Common myeloid progenitor, CD34-positive (primary cell): ENCODE measurements at regions not wholly inside any gene's neighbourhood (a gene's known extent, or its start where the extent isn't known, plus 50 kb on each side); places are given as distances from the start of the nearest gene placed in this dataset.

ENCODE experiments used
- CTCF ChIA-PET: fragments of 350-600 bp; sonication (Branson Sonifier 250); formaldehyde crosslinking; loops from one replicate; lab custom pipeline; 2021; ENCODE audit warnings: antibody characterized with exemption; lab: Charles Lee
- POLR2A ChIA-PET: fragments of 350-600 bp; sonication (Branson Sonifier 250); formaldehyde crosslinking; loops from one replicate; lab custom pipeline; 2021; ENCODE audit warnings: antibody characterized with exemption; lab: Charles Lee
- DNase-seq, 3 donors: peaks; one replicate each; pipeline versions ENCODE4 v3.0.0 to v3.0.0-alpha.2; 2013
- H3K27ac ChIP-seq, 2 experiments: 1 replicate in 1 of 2; 2 replicates in 1 of 2; pipeline ENCODE4 v1.7.0; 2013; ENCODE audit warnings: inconsistent platforms in 2 of 2, low read length in 2 of 2, mild to moderate bottlenecking in 2 of 2, low read depth in 1 of 2, moderate library complexity in 1 of 2; ENCODE audit not compliant: severe bottlenecking in 2 of 2, insufficient read depth in 1 of 2, poor library complexity in 1 of 2
- H3K27me3 ChIP-seq, 5 experiments: replicated peaks in 2 of 5; 1 replicate in 3 of 5; 2 replicates in 2 of 5; pipeline versions ENCODE4 v1.6.1 to v1.7.0; 2013; ENCODE audit warnings: low read length in 4 of 5, mild to moderate bottlenecking in 2 of 5, moderate library complexity in 2 of 5, inconsistent platforms in 1 of 5; ENCODE audit not compliant: insufficient read depth in 5 of 5, control insufficient read depth in 4 of 5
- H3K36me3 ChIP-seq, 4 experiments: 1 replicate in 2 of 4; 2 replicates in 2 of 4; pipeline versions ENCODE4 v1.6.1 to v1.7.0; 2013; ENCODE audit warnings: low read length in 3 of 4, control low read depth in 1 of 4, mild to moderate bottlenecking in 1 of 4; ENCODE audit not compliant: control insufficient read depth in 4 of 4, insufficient read depth in 4 of 4
- H3K4me1 ChIP-seq, 4 experiments: 1 replicate in 3 of 4; 2 replicates in 1 of 4; pipeline versions ENCODE4 v1.6.1 to v1.7.1; 2013; ENCODE audit warnings: low read length in 3 of 4, mild to moderate bottlenecking in 3 of 4, control low read depth in 1 of 4, inconsistent platforms in 1 of 4, moderate library complexity in 1 of 4; ENCODE audit not compliant: control insufficient read depth in 4 of 4, insufficient read depth in 4 of 4; ENCODE audit errors: control extremely low read depth in 1 of 4
- H3K4me3 ChIP-seq, 7 experiments: 1 replicate in 4 of 7; 2 replicates in 3 of 7; pipeline versions ENCODE4 v1.5.1 to v1.7.0; 2013; ENCODE audit warnings: mild to moderate bottlenecking in 7 of 7, low read length in 6 of 7, moderate library complexity in 6 of 7, inconsistent platforms in 2 of 7, low read depth in 2 of 7, control low read depth in 1 of 7; ENCODE audit not compliant: insufficient read depth in 4 of 7, control insufficient read depth in 1 of 7; ENCODE audit errors: extremely low read depth in 1 of 7
- H3K9me3 ChIP-seq, 5 experiments: 1 replicate in 4 of 5; 2 replicates in 1 of 5; pipeline versions ENCODE4 v1.6.1 to v1.7.1; 2013; ENCODE audit warnings: low read length in 4 of 5, mild to moderate bottlenecking in 2 of 5, inconsistent platforms in 1 of 5, low read depth in 1 of 5, moderate library complexity in 1 of 5; ENCODE audit not compliant: control insufficient read depth in 4 of 5, insufficient read depth in 2 of 5; ENCODE audit errors: control extremely low read depth in 1 of 5
- WGBS: methylation state at CpG from one replicate; pipeline ENCODE4 v1.1.5; 2013; ENCODE audit not compliant: insufficient coverage; 5-methylcytosine and 5-hydroxymethylcytosine counted together

GRCh38 chr6:6912817-6913744, 194.7 kb upstream of the RREB1 start:
- ChIA-PET CTCF (interaction anchor here (2.3 kb wide), 1 partner anchor 9 kb away, joined by 7 read pairs; no protein-coding TSS in a partner anchor), POLR2A (no interaction called here)
- no peak for DNase-seq
- Histone ChIP-seq H3K36me3 (no peaks in the 10 kb centered on the region), H3K27me3 (no peaks in the 10 kb centered on the region), H3K9me3 (no peaks in the 10 kb centered on the region), H3K27ac (no peak overlapping the region), H3K4me1 (peaks cover 1 to 44% (median 11%) of the 10 kb centered on the region in 4 experiments), H3K4me3 (no peak overlapping the region)
- 83% methylated on average over 8 of the region's 11 CpGs for WGBS

GRCh38 chr6:6915219-6915618, 192.5 kb upstream of the RREB1 start:
- no peaks in the 10 kb centered on the region for H3K9me3 ChIP-seq
- no peaks in the 10 kb centered on the region for H3K36me3 ChIP-seq
- ChIA-PET POLR2A (no interaction called here), CTCF (interaction anchor here (0.9 to 2.4 kb wide), 5 partner anchors 11 to 172 kb away, joined by 3 to 7 read pairs (median 3); no protein-coding TSS in a partner anchor)
- H3K4me3 ChIP-seq, result peak overlapping the region in 5 of 7 experiments; percentile 14 to 72 (median 45)
- peak in 1 of 3 donors; percentile 49 for DNase-seq
- WGBS, result 100% methylated on average over 2 of the region's 3 CpGs
- peaks cover 1 to 44% (median 10%) of the 10 kb centered on the region in 4 experiments for H3K4me1 ChIP-seq
- peak overlapping the region in 1 of 2 experiments; percentile 9 for H3K27ac ChIP-seq
- H3K27me3 ChIP-seq, result no peaks in the 10 kb centered on the region

- POLR2A ChIA-PET, result interaction anchor here (0.5 to 0.7 kb wide), 2 partner anchors 136 to 297 kb away, joined by 3 to 4 read pairs; no protein-coding TSS in a partner anchor
- CTCF ChIA-PET, result interaction anchor here (0.5 to 2.4 kb wide), 6 partner anchors 11 to 942 kb away, joined by 3 to 6 read pairs (median 3); no protein-coding TSS in a partner anchor
- peak overlapping the region; percentile 9 to 44 for H3K27ac ChIP-seq
- peak overlapping the region in 6 of 7 experiments; percentile 14 to 72 (median 42) for H3K4me3 ChIP-seq
- peak in 2 of 3 donors; percentile 35 to 46 for DNase-seq
- no peaks in the 10 kb centered on the region for H3K36me3 ChIP-seq
- no peaks in the 10 kb centered on the region for H3K27me3 ChIP-seq
- peaks cover 1 to 44% (median 10%) of the 10 kb centered on the region in 4 experiments for H3K4me1 ChIP-seq
- no peaks in the 10 kb centered on the region for H3K9me3 ChIP-seq
- WGBS, result 0% methylated on average over 3 of the region's 9 CpGs
These were observed 191.8 kb upstream of the RREB1 start for GRCh38 chr6:6915813-6916547.

- Histone ChIP-seq H3K4me3 (no peak overlapping the region), H3K27ac (no peak overlapping the region), H3K27me3 (no peaks in the 10 kb centered on the region), H3K36me3 (no peaks in the 10 kb centered on the region), H3K4me1 (peaks cover 1 to 44% (median 10%) of the 10 kb centered on the region in 4 experiments), H3K9me3 (no peaks in the 10 kb centered on the region)
- ChIA-PET POLR2A (interaction anchor here (0.7 kb wide), 1 partner anchor 135 kb away, joined by 4 read pairs; no protein-coding TSS in a partner anchor), CTCF (interaction anchor here (1.0 to 2.4 kb wide), 3 partner anchors 10 to 24 kb away, joined by 3 to 6 read pairs (median 3); no protein-coding TSS in a partner anchor)
- no peak for DNase-seq
- WGBS, result 91% methylated on average over 6 of the region's 6 CpGs
These were observed 191.2 kb upstream of the RREB1 start for GRCh38 chr6:6916598-6916997.

GRCh38 chr6:6918216-6918983, 189.4 kb upstream of the RREB1 start:
- H3K27me3 ChIP-seq, result no peaks in the 10 kb centered on the region

GRCh38 chr6:6919173-6919572, 188.6 kb upstream of the RREB1 start:
- Histone ChIP-seq H3K4me1 (peaks cover 0 to 29% (median 10%) of the 10 kb centered on the region in 4 experiments), H3K27ac (no peak overlapping the region), H3K9me3 (peaks cover 0 to 6% (median 0%) of the 10 kb centered on the region in 5 experiments), H3K27me3 (no peaks in the 10 kb centered on the region), H3K4me3 (no peak overlapping the region), H3K36me3 (no peaks in the 10 kb centered on the region)
- ChIA-PET CTCF (no interaction called here), POLR2A (interaction anchor here (0.8 kb wide), 1 partner anchor 37 kb away, joined by 3 read pairs; no protein-coding TSS in a partner anchor)
- 100% methylated on average over 1 of the region's 2 CpGs for WGBS
- DNase-seq, result no peak

More at GRCh38 chr6:6918216-6918983, 189.4 kb upstream of the RREB1 start:
- no peak overlapping the region for H3K4me3 ChIP-seq
- no peaks in the 10 kb centered on the region for H3K36me3 ChIP-seq
- peaks cover 0 to 6% (median 0%) of the 10 kb centered on the region in 5 experiments for H3K9me3 ChIP-seq
- 78% methylated on average over 5 of the region's 12 CpGs for WGBS
- H3K27ac ChIP-seq, result no peak overlapping the region
- POLR2A ChIA-PET, result no interaction called here
- CTCF ChIA-PET, result no interaction called here
- peaks cover 0 to 30% (median 10%) of the 10 kb centered on the region in 4 experiments for H3K4me1 ChIP-seq
- DNase-seq, result peak in 2 of 3 donors; percentile 75 to 81
